Esophagus muscularis mucosa (tissue), 4 donors: ENCODE measurements at regions not wholly inside any gene's neighbourhood (a gene's known extent, or its start where the extent isn't known, plus 50 kb on each side); places are given as distances from the start of the nearest gene placed in this dataset.

Source experiments
- EP300 ChIP-seq: sonication (generic); formaldehyde crosslinking; IDR thresholded peaks from one replicate; pipeline ENCODE4 v1.6.1; 2017; ENCODE audit warnings: antibody characterized with exemption
- POLR2A ChIP-seq: fragments of 450-650 bp; IDR thresholded peaks from one replicate; pipeline ENCODE4 v1.6.1; 2017; ENCODE audit warnings: antibody characterized with exemption, moderate library complexity, mild to moderate bottlenecking, low read depth
- POLR2AphosphoS5 ChIP-seq, 2 donors: sonication (generic); formaldehyde crosslinking; IDR thresholded peaks; one replicate each; pipeline ENCODE4 v1.6.1; 2017; ENCODE audit warnings: antibody characterized with exemption in 2 of 2
- TF ChIP-seq, protein P1 (sequence below), 3 experiments: fragments of 200-600 bp in 2 of 3; fragments of 450-650 bp in 1 of 3; sonication (generic) in 2 of 3; IDR thresholded peaks; one replicate each; pipeline ENCODE4 v1.5.1; 2017 to 2019; ENCODE audit warnings: antibody characterized with exemption in 3 of 3, mild to moderate bottlenecking in 2 of 3, moderate library complexity in 1 of 3

- TF ChIP-seq, protein P1, sequence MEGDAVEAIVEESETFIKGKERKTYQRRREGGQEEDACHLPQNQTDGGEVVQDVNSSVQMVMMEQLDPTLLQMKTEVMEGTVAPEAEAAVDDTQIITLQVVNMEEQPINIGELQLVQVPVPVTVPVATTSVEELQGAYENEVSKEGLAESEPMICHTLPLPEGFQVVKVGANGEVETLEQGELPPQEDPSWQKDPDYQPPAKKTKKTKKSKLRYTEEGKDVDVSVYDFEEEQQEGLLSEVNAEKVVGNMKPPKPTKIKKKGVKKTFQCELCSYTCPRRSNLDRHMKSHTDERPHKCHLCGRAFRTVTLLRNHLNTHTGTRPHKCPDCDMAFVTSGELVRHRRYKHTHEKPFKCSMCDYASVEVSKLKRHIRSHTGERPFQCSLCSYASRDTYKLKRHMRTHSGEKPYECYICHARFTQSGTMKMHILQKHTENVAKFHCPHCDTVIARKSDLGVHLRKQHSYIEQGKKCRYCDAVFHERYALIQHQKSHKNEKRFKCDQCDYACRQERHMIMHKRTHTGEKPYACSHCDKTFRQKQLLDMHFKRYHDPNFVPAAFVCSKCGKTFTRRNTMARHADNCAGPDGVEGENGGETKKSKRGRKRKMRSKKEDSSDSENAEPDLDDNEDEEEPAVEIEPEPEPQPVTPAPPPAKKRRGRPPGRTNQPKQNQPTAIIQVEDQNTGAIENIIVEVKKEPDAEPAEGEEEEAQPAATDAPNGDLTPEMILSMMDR (IDR thresholded peaks at IDR 0.05): no peak
- TF ChIP-seq POLR2A (no peak), POLR2AphosphoS5 (IDR thresholded peaks at IDR 0.05) (no peak), EP300 (no peak)
These were observed 419.0 kb upstream of the NUDT12 start for GRCh38 chr5:103981592-103981991.
